GM21825 (cell line): ENCODE measurements at regions not wholly inside any gene's neighbourhood (a gene's known extent, or its start where the extent isn't known, plus 50 kb on each side); places are given as distances from the start of the nearest gene placed in this dataset.
"Not testable (repeated sequence)": the region's sequence is repeated elsewhere in the genome, so short reads cannot be mapped to it uniquely, and the experiment has no call there.

Experiments
- ATAC-seq: cut with Tn5 transposase; IDR thresholded peaks from one replicate; pipeline ENCODE4 v1.9.1; 2021; ENCODE audit warnings: mild to moderate bottlenecking, moderate library complexity; ENCODE audit not compliant: unreplicated experiment

- no peak for ATAC-seq
Observed at GRCh38 chrX:137858106-137858505, 292.2 kb downstream of the ZIC3 start.

DNA sequence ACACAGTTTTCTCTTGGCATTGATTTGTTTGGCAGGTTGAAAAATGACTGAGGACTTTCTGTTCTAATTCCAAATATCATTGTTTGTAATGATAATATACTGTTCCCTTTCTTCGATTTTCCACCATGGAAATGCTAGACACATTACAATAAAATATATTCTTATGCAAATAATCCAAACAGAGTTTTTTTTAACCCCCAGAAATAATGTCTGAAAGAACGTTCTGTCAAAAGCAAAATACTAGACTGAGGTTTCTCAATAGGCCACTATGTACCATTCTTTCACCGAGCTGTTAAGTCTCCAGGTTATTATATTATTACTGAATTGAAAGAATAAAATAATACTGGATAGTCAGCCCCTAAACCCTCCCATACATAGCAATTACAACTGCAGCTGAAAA, 312.5 kb downstream of the ZIC3 start:
- no peak for ATAC-seq

DNA sequence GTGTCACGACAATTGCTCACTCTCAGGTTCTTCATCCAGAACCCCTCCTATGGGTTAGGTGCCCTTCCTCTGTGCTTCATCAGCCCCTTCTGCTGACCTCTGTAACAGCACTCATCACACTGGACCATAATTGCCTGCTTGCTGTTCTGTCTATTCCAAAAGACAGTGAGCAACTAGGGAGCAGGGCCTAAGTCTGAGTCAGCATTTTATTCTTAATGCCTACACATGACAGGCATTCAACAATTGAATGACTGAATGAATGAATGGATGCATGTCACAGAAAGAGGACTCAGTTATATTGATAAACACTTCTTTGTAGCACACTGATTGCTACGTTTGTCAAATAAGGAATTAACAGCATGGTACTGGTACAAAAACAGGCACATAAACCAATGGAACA, 317.0 kb downstream of the ZIC3 start:
- no peak for ATAC-seq

GRCh38 chrX:137884813-137885212, 318.9 kb downstream of the ZIC3 start:
- ATAC-seq, result not testable (repeated sequence)

DNA sequence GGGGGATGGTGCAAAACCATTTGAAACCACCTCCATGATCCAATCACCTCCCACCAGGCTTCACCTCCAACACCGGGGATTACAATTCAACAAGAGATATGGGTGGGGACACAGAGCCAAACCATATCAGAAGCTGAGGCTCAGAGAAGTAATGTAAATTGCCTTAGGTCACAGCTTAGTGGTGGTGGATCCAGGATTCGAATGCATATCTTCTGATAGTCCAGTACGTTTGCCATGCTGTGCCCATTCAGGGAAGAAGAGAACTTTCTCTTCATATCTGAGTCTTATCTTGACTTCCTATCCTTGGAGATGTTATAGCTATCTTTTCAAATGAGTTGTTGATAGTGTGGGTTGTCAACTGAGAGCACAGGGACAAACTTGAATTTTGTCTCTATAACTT, 325.5 kb downstream of the ZIC3 start:
- ATAC-seq, result no peak

DNA sequence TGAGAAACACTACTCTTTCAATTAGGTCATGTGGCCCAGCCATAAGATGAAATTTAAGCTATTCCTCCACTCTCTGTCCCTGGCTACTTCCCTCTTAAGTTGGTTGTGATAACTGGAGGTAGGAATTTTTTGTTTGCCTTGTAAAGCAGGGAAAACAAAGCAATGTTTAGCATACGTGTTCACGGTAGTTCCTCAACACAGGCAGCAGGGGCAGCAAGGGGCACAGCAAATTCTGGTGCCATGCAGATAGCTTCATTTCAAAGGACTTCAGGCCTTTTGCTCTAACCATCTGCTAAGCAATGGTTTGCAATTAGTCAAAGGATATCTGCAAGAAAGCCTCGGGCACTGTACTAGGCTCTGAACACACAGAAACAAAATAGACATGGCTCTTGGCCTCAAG, 330.2 kb downstream of the ZIC3 start:
- no peak for ATAC-seq

DNA sequence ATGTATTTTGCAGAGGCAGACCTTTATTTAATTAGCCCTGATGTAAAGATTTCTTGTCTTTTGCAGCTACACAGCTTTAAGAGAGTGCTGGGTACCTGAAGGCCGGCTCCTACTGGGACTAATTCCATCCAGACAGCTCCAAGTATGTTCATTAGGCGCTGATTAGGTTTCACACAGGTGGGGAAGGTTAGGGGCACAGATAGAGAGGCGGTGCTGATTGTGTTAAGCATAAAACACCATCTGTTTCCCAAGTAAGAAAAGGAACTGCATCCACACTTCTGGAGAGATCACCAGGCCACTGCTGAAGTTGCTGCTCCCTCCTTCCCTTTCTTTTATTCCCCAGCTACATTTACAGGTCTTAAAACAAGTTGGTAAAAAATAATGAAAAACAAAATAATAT, 349.5 kb downstream of the ZIC3 start:
- ATAC-seq, result no peak

- no peak for ATAC-seq
Observed at GRCh38 chrX:137916090-137916746, 350.3 kb downstream of the ZIC3 start.

DNA sequence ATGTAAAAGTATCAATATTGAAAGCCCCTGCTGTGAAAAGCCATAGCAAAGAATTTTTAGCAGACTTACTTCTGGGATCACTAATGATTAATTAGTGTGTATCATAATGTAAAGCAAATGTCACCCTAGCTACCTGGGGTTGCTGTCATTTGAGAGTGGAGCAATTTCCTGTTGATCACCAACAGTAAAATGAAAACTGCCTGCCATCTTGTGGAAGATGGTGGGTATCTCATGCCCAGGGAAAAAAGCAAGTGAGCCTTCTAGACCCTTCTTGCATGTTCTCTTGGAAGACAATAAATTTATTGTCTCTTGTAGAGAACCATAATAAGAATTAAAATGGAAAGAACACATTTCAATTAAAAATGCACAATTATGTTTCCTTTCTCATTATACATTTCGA, 360.2 kb downstream of the ZIC3 start:
- no peak for ATAC-seq

DNA sequence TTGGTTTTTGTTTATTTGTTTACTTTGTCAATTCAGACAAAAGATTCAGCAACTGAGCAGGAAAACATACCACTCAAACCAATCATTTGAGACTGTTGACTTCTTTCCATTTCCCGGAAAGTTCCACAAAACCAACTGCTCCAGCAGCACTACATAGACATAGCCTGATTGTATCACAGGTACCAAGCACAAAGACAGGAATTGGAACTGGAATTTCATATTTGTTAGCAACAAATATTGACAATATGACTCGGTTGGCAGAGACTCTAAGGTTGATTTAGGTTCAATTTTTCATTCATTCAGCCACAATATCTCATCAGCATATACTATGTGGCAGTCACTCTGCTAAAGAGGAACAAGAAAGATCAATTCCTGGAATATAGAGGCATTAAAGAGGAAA, 364.0 kb downstream of the ZIC3 start:
- ATAC-seq, result no peak

DNA sequence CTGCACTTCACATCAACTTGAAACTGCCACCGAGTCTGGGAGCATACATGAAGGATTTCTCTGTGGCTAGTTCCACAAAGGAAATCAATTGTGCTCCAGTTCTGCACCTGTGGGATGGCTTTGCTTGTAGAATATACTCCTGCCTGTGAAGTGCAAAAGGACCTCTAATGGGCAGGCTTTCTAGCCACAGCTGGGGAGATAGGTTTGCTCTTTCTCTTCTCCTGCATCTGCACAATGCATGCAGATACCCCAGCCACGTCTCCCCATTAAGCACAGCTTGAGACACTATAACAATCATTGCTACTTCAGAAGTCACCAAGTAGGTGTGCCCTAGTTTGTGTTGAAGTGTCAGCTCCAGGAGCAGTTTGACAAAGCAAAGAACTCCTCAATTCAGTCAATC, 364.6 kb downstream of the ZIC3 start:
- no peak for ATAC-seq

DNA sequence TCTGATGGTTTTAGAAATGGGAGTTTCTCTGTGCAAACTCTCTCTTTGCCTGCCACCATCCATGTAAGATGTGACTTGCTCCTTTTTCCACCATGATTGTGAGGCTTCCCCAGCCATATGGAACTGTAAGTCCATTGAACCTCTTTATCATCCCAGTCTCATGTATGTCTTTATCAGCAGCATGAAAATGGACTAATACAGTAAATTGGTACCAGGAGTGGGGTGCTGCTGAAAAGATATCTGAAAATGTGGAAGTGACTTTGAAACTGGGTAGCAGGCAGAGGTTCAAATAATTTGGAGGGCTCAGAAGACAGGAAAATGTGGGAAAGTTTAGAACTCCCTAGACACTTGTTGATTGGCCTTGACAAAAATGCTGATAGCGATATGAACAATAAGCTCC, 368.3 kb downstream of the ZIC3 start:
- not testable (repeated sequence) for ATAC-seq

- not testable (repeated sequence) for ATAC-seq
Observed at GRCh38 chrX:137934887-137935286, 369.0 kb downstream of the ZIC3 start.

DNA sequence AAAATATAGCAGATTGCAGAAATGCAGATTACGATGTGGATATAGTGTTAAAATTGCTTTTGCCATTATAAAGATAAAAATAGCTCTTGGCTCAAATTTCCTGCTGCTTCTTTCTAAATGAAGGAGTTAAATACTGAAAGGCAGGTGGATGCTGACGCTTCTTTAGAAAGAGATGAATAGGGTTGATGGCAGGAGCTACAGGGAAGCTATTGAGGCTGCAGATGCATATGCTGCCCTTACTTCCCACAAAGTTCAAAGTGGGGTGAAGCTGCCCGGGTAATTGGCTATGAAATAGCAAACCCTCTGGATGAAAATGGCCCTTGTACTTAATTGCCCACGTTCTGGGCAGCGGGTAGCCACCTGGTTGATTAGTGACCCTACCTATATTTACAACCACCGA, 379.5 kb downstream of the ZIC3 start:
- no peak for ATAC-seq

- no peak for ATAC-seq
Observed at GRCh38 chrX:137969191-137969590, 403.3 kb downstream of the ZIC3 start.

GRCh38 chrX:137982472-137983172, 416.7 kb downstream of the ZIC3 start:
- ATAC-seq, result no peak

DNA sequence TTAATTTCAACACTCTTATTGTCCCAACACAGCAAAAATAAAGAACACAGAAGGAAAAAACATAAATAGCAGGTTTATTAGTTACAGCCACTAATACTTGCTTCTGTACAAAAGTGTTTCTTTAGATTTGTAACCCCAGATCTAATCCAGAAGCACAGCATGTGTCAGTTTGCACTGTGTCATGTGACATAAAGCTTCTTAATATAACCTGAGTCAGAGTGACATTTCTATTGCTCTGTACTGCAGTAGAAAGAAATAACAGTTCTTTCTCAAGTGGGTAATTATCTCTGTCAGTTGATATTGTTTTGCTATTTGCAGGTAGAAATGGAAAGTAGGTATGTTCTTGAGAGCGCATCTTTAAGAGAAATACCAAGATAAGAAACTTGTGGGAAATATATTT, 422.5 kb downstream of the ZIC3 start:
- no peak for ATAC-seq

DNA sequence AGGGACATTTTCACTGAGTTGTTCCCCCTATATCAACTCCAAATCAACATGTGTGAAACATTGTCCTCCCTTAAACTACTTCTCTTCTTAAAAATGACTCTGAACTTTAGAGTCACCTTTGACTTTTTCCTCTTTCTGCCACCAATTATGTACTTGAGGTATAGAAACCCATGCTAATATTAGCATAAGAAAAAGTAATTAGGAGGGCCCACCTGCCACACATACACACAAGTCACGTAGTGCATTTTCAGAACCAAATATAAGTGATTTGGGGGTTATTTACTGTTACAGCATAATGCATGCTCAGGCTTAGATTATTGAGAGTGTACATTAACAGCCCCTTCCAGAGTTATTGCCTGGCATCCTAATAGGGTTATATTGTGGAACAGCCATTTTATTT, 432.7 kb downstream of the ZIC3 start:
- ATAC-seq, result no peak

DNA sequence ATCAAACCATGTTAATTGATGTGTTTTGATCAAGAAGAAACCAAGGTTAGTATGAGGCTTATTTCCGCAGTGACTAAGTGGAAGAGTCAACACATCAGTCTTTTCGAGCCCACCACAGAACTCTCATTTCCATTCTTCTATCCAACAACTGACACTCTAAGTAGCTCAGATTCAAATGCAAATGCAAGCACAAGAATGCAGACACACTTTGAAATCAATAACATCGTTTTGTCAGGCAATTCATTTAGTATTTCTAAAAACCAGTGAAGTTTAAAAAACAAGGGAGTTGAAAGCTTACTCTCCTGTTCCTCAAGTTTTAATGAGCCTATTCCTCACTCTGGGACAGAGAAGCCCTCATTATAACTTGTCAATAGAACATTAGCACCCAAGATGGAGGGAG, 433.1 kb downstream of the ZIC3 start:
- ATAC-seq, result no peak

DNA sequence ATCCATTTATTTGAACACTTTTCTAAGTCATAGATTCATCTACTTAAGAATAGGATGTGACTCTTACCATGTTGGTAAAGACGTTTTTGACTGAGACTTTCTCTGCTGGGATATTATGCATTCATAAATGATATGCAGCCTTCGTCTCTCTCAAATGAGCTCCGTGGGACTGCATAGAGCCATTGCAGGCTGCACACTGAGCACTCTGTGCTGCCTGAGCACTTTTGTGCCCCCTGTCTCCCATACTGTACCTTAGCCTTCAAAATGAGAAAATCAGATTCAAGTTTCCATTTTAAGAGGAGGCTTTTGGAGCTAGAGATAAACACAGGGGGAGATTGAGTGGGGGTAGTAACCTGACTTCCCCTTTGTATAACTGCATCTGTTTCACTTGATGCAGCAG, 433.6 kb downstream of the ZIC3 start:
- no peak for ATAC-seq

- no peak for ATAC-seq
Observed at GRCh38 chrX:138001226-138001625, 435.3 kb downstream of the ZIC3 start.

GRCh38 chrX:138006180-138006579, 440.3 kb downstream of the ZIC3 start:
- no peak for ATAC-seq

- no peak for ATAC-seq
Observed at GRCh38 chrX:138008281-138008680, 442.4 kb downstream of the ZIC3 start.
